ENCODE measurements at regions not wholly inside any gene's neighbourhood (a gene's known extent, or its start where the extent isn't known, plus 50 kb on each side); places are given as distances from the start of the nearest gene placed in this dataset.

DNA sequence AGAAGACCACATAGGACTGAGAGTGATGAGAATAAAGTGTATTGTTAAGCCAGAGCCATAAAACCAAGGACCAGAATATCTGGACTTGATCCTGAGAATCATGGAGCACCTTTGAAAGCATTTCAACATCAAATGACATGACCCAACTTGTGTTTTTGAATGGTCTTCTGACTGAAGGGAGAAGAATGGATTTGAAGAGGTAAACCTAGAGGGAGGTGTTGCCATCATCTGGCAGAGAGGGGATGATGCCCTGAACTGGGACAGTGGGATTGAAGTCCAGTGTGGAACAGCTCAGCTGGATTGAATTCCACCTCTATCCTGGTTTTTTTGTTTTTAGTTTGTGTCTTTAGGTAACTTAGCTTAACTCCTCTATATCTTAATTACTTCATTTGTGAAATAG lies 570.0 kb downstream of the TBC1D32 start:
- H2BK12ac ChIP-seq (ENCODE audit: insufficient read length, low read depth, low read length): no peak overlapping the region
- H2BK20ac ChIP-seq (ENCODE audit: low read depth, low read length, poor library complexity, severe bottlenecking): no peak overlapping the region
- no peak overlapping the region for H4K8ac ChIP-seq (replicated peaks; ENCODE audit: insufficient read length, low read depth, low read length)
- H3K9me3 ChIP-seq (ENCODE audit: control insufficient read depth, low read depth, low read length): no peaks in the 10 kb centered on the region
- H3K4me3 Mint-ChIP-seq: no peak overlapping the region
- no peak overlapping the region for H3K27ac Mint-ChIP-seq
- H3K23ac ChIP-seq (ENCODE audit: insufficient read length, low read depth, low read length): no peak overlapping the region
- no peaks in the 10 kb centered on the region for H3K79me1 ChIP-seq (ENCODE audit: insufficient read depth, low read depth, low read length, poor library complexity, severe bottlenecking)
- no peak overlapping the region for H3K4me2 ChIP-seq (ENCODE audit: insufficient read depth, insufficient read length, low read length)
- H3K9me3 Mint-ChIP-seq: no peaks in the 10 kb centered on the region
- no peaks in the 10 kb centered on the region for H3K4me1 ChIP-seq (ENCODE audit: insufficient read depth, low read length)
- no peaks in the 10 kb centered on the region for H3K23me2 ChIP-seq (ENCODE audit: insufficient read length, low read depth, low read length, poor library complexity, severe bottlenecking)
- no peak overlapping the region for H2AFZ ChIP-seq (ENCODE audit: low read length)
- no peak overlapping the region for H3T11ph ChIP-seq (ENCODE audit: low read length)
- H4K5ac ChIP-seq (ENCODE audit: insufficient read length, low read depth, low read length): no peak overlapping the region
- TF ChIP-seq, protein P1, sequence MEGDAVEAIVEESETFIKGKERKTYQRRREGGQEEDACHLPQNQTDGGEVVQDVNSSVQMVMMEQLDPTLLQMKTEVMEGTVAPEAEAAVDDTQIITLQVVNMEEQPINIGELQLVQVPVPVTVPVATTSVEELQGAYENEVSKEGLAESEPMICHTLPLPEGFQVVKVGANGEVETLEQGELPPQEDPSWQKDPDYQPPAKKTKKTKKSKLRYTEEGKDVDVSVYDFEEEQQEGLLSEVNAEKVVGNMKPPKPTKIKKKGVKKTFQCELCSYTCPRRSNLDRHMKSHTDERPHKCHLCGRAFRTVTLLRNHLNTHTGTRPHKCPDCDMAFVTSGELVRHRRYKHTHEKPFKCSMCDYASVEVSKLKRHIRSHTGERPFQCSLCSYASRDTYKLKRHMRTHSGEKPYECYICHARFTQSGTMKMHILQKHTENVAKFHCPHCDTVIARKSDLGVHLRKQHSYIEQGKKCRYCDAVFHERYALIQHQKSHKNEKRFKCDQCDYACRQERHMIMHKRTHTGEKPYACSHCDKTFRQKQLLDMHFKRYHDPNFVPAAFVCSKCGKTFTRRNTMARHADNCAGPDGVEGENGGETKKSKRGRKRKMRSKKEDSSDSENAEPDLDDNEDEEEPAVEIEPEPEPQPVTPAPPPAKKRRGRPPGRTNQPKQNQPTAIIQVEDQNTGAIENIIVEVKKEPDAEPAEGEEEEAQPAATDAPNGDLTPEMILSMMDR (conservative IDR thresholded peaks at IDR 0.05): peak; percentile 57
- H3K18ac ChIP-seq (ENCODE audit: insufficient read length, low read depth, low read length): no peak overlapping the region
- H3K27me3 ChIP-seq (ENCODE audit: insufficient read depth, low read length): no peaks in the 10 kb centered on the region
- H3K27ac ChIP-seq (ENCODE audit: insufficient read length, low read depth, low read length): no peak overlapping the region
- no peak overlapping the region for H3K9ac ChIP-seq (ENCODE audit: extremely low read depth, insufficient read length, low read length)
- H3K4ac ChIP-seq (ENCODE audit: low read depth, low read length): no peak overlapping the region
- no peak overlapping the region for H2BK5ac ChIP-seq (ENCODE audit: insufficient read length, low read length)
- H3K14ac ChIP-seq (ENCODE audit: insufficient read depth, low read length): no peak overlapping the region
- H3K56ac ChIP-seq (ENCODE audit: insufficient read length, low read depth, low read length): no peak overlapping the region
- no peaks in the 10 kb centered on the region for H3K36me3 Mint-ChIP-seq (ENCODE audit: insufficient read depth in 1 of 3, low read depth in 3 of 3)
- H4K91ac ChIP-seq (ENCODE audit: insufficient read length, low read depth, low read length): no peak overlapping the region
- H4K20me1 ChIP-seq (ENCODE audit: control insufficient read depth, insufficient read depth, insufficient read length): no peaks in the 10 kb centered on the region
- H3K4me1 Mint-ChIP-seq: peaks cover 2 to 3% of the 10 kb centered on the region in 2 experiments; a peak in 1 of 4 replicates
- DNase-seq: peak; percentile 26
- H3K27me3 Mint-ChIP-seq (ENCODE audit: low read depth): no peaks in the 10 kb centered on the region
- no peak overlapping the region for H2AK5ac ChIP-seq (ENCODE audit: insufficient read length, low read length)
- no peaks in the 10 kb centered on the region for H3K79me2 ChIP-seq (ENCODE audit: insufficient read depth, low read length)
- H2BK15ac ChIP-seq (ENCODE audit: low read depth, low read length): no peak overlapping the region
- H2BK120ac ChIP-seq (ENCODE audit: low read depth, low read length, poor library complexity, severe bottlenecking): no peak overlapping the region

All from H9 (cell line).